Bronchial epithelial cell (primary cell): ENCODE measurements at regions not wholly inside any gene's neighbourhood (a gene's known extent, or its start where the extent isn't known, plus 50 kb on each side); places are given as distances from the start of the nearest gene placed in this dataset.

Source experiments
- DNase-seq: peaks from one replicate; pipeline ENCODE4 v3.0.0-alpha.2; 2010; ENCODE audit warnings: low read depth
- FAIRE-seq: peaks from 2 replicates; lab custom pipeline; 2011; peaks lifted over from hg19 to GRCh38; lab: Jason Lieb, UNC
- H3K27me3 ChIP-seq: 2 replicates; pipeline ENCODE4 v1.5.1; 2011; ENCODE audit warnings: low read length; ENCODE audit not compliant: control insufficient read depth, insufficient read depth
- H3K36me3 ChIP-seq: 2 replicates; pipeline ENCODE4 v1.5.1; 2011; ENCODE audit warnings: low read length; ENCODE audit not compliant: control insufficient read depth, insufficient read depth
- H3K4me3 ChIP-seq: 2 replicates; pipeline ENCODE4 v1.5.1; 2011; ENCODE audit warnings: mild to moderate bottlenecking, low read depth, low read length, control low read depth
- TF ChIP-seq, protein P1 (sequence below): IDR thresholded peaks from 2 replicates; pipeline ENCODE4 v1.5.1; 2011; ENCODE audit warnings: mild to moderate bottlenecking, moderate library complexity, low read length, control low read depth, inconsistent platforms; ENCODE audit not compliant: insufficient read depth, severe bottlenecking

DNA sequence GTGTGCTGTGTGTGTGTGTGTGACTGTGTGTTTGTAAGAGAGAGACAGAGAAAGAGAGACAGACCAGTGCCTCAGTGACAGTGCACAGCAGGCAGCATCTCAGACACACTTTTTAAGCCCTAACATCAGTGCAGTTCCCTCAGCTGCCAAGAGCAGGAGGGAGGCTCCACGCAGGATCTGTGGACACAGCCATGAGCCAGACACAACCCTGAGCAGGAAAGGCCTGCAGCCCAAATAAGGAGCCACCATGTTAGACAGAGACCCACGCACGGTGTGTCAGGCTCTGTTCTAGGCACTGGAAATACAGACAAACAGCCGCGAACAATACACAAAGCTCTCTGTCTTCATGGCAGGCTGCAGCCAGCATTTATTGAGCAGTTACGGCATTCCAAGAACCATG lies 445.5 kb downstream of the MATN1 start:
- Histone ChIP-seq H3K4me3 (no peak overlapping the region), H3K27me3 (no peaks in the 10 kb centered on the region), H3K36me3 (no peaks in the 10 kb centered on the region)
- no peak for DNase-seq
- FAIRE-seq: no peak
- TF ChIP-seq, protein P1, sequence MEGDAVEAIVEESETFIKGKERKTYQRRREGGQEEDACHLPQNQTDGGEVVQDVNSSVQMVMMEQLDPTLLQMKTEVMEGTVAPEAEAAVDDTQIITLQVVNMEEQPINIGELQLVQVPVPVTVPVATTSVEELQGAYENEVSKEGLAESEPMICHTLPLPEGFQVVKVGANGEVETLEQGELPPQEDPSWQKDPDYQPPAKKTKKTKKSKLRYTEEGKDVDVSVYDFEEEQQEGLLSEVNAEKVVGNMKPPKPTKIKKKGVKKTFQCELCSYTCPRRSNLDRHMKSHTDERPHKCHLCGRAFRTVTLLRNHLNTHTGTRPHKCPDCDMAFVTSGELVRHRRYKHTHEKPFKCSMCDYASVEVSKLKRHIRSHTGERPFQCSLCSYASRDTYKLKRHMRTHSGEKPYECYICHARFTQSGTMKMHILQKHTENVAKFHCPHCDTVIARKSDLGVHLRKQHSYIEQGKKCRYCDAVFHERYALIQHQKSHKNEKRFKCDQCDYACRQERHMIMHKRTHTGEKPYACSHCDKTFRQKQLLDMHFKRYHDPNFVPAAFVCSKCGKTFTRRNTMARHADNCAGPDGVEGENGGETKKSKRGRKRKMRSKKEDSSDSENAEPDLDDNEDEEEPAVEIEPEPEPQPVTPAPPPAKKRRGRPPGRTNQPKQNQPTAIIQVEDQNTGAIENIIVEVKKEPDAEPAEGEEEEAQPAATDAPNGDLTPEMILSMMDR: no peak

DNA sequence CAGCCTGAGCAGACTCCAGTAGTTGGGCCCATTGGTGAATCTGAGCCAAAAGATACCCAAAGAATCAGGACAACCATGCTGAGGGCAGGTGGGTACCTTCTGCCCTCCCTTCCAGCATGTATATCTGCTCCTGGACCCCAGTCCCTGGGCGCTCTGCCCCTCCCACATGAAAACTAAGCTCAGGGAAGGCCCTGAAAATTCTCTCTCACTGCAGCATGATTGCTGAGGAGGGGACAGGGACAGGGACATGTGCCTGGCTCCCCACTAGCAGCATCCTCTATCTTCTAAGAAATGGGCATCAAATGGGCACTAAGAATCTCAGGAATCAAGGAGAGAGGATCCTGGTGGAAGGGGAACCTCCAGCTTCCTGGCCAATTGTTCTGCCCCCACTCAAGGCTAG lies 446.0 kb downstream of the MATN1 start:
- H3K27me3 ChIP-seq: no peaks in the 10 kb centered on the region
- no peak for DNase-seq
- TF ChIP-seq, protein P1: no peak
- no peak overlapping the region for H3K4me3 ChIP-seq
- no peak for FAIRE-seq
- H3K36me3 ChIP-seq: no peaks in the 10 kb centered on the region

DNA sequence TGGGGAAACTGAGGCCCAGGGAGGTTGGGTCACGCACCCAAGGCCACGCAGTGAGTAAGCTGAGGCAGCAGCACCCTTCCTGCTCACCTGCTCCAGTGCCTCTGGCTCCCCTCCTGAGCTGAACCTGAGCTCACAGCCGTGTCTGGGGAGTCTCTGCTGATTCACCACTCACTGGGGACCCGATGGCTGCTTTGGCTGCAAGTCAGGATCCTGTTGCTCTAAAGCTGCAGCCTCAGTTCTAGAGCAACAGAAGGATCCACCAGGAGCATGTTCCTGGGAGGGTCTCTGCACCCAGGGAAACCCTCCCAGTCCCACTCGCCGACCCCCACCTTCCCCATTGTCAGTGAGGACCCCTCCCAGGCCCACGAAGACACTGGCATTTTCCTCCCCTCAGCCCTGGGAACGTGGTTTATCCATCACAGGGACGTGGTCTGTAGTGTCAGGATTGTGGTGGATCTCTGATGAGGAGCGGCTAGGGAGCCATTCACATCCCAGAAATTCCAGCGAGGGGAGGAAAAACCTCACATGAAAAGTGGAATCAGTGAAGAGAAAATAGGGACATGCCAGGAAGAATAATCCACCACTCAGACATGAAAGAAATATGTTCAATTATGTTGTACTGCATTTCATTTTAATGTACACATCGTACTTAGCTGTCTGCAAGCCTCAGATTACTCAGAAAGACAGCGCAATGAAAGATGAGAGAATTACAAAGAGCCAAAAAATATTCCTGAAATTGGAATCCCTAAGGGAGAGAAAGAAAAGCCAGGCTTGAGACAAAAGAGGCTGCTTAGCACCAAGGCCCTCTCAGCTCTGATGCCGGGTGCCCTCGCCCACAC lies 447.2 kb downstream of the MATN1 start:
- no peaks in the 10 kb centered on the region for H3K36me3 ChIP-seq
- DNase-seq (no peak), FAIRE-seq (peak; percentile 55)
- no peaks in the 10 kb centered on the region for H3K27me3 ChIP-seq
- TF ChIP-seq, protein P1: no peak
- H3K4me3 ChIP-seq: no peak overlapping the region

DNA sequence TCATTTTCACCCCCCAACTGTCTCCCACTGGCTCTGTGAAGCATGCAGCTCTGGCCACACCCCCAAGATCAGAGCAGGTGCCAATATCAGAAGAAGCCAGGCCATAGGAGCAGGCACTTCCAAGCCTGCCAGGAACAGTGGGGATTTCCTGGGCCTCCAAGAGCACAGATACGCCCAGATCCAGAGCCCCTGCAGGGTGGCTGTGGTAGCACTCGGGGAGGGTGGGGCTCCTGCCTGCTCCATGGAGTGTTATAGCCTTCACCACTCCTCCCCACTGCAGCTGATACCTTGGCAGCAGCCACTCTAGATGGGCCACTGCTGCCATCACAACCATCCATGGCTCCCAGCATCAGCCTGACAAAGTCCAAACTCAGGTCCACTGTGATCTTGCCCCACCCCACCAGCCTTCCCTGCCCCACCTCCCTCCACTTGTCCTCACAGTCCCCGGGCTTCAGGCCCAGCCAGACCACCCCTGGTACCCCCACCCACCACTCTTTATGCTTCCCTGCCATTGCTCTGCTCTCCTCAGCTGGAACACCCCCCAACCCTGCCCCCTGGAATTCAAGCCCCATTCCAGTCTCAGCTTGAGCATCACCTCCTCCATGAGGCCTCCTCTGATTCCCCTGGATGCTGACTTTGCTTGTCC lies 448.3 kb downstream of the MATN1 start:
- H3K4me3 ChIP-seq: no peak overlapping the region
- H3K27me3 ChIP-seq: no peaks in the 10 kb centered on the region
- TF ChIP-seq, protein P1: no peak
- H3K36me3 ChIP-seq: no peaks in the 10 kb centered on the region
- FAIRE-seq (no peak), DNase-seq (no peak)

DNA sequence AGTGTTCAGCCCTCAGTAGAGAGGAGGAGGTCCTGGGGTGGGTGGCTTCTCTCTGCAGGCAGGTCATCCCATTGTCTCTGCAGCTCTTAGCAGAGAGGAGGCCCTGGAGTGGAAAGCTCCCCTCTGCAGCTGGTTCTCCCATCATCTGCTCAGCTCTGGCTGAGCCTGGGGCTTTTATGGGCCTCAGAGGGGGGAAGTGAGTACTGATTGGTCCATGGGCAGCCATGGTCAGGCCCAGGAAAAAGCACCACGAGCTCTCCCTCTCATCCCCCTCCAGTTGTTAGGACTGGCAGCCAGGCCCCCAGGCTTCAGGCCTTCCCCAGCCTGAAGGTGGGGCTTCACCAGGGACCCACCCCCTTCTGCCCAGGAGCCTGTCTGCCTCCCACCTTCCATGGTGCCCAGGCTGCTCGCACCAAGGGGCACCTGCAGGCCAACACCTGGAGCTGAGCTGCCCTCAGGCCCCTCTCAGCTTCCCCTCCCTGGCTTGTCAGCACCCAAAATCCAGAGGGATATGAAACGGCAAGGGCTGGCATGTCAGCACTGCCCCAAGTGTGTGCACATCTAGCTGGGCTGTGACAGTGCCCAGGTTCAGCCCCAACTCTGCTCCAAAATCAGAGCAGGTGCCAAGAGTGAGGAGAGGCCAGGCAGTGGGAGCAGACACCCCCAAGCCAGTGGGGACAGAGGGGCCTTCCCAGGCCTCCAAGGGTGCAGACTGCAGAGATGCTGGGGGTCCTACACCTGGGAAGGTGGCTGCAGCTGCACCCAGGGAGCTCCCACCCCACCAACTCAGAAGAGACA lies 449.0 kb downstream of the MATN1 start:
- FAIRE-seq (no peak), DNase-seq (no peak)
- TF ChIP-seq, protein P1: no peak
- Histone ChIP-seq H3K27me3 (no peaks in the 10 kb centered on the region), H3K4me3 (no peak overlapping the region), H3K36me3 (no peaks in the 10 kb centered on the region)
